H1 (cell line): ENCODE measurements at regions not wholly inside any gene's neighbourhood (a gene's known extent, or its start where the extent isn't known, plus 50 kb on each side); places are given as distances from the start of the nearest gene placed in this dataset.

Experiments used
- CTCF ChIA-PET: fragments of 300-600 bp; sonication (Branson Sonifier 250); formaldehyde crosslinking; loops from one replicate; lab custom pipeline; 2021; ENCODE audit not compliant: partially characterized antibody; lab: Charles Lee
- POLR2A ChIA-PET: fragments of 300-600 bp; sonication (Branson Sonifier 250); formaldehyde crosslinking; loops from one replicate; lab custom pipeline; 2021; ENCODE audit warnings: inconsistent platforms; ENCODE audit not compliant: partially characterized antibody; lab: Charles Lee
- DNase-seq, 2 experiments: peaks; one replicate each; pipeline versions ENCODE4 v3.0.0 to v3.0.0-alpha.2; 2010 to 2022; ENCODE audit warnings: low spot score in 2 of 2, low read depth in 1 of 2, mixed read lengths in 1 of 2
- FAIRE-seq: peaks from 2 replicates; lab custom pipeline; 2011; peaks lifted over from hg19 to GRCh38; lab: Jason Lieb, UNC
- H2AFZ ChIP-seq: 2 replicates; pipeline ENCODE4 v1.8.1; 2012; ENCODE audit warnings: low read length, inconsistent platforms
- H2AK5ac ChIP-seq: 2 replicates; pipeline ENCODE4 v1.6.1; 2013; ENCODE audit warnings: low read depth, low read length
- H2BK120ac ChIP-seq: replicated peaks from 2 replicates; pipeline ENCODE3; 2013; ENCODE audit warnings: low read depth, low read length, inconsistent platforms
- H2BK12ac ChIP-seq: 2 replicates; pipeline ENCODE4 v1.6.1; 2013; ENCODE audit warnings: low read depth, low read length
- H2BK15ac ChIP-seq: 2 replicates; pipeline ENCODE4 v1.6.1; 2013; ENCODE audit warnings: low read length
- H2BK20ac ChIP-seq: 2 replicates; pipeline ENCODE4 v1.6.1; 2013; ENCODE audit warnings: low read length
- H2BK5ac ChIP-seq: 2 replicates; pipeline ENCODE4 v1.6.1; 2013; ENCODE audit warnings: low read depth, low read length
- H3K14ac ChIP-seq: 2 replicates; pipeline ENCODE4 v1.6.1; 2013; ENCODE audit warnings: inconsistent platforms; ENCODE audit not compliant: insufficient read length
- H3K18ac ChIP-seq: 2 replicates; pipeline ENCODE4 v1.6.1; 2013; ENCODE audit warnings: low read length; ENCODE audit errors: extremely low read depth
- H3K23ac ChIP-seq: 2 replicates; pipeline ENCODE4 v1.6.1; 2013; ENCODE audit warnings: inconsistent platforms; ENCODE audit not compliant: insufficient read length
- H3K23me2 ChIP-seq: 2 replicates; pipeline ENCODE4 v1.6.1; 2013; ENCODE audit warnings: low read depth, low read length
- H3K27ac ChIP-seq: 2 replicates; pipeline ENCODE4 v1.6.1; 2011; ENCODE audit warnings: low read depth, low read length, inconsistent platforms
- H3K27me3 ChIP-seq, 4 experiments: replicated peaks in 1 of 4; 1 replicate in 1 of 4; 2 replicates in 3 of 4; pipeline versions ENCODE4 v1.6.1 to v1.8.1; 2011 to 2013; ENCODE audit warnings: low read length in 3 of 4, mild to moderate bottlenecking in 3 of 4, inconsistent platforms in 2 of 4, mixed read lengths in 2 of 4, moderate library complexity in 1 of 4; ENCODE audit not compliant: control insufficient read depth in 3 of 4, insufficient read depth in 3 of 4; ENCODE audit errors: extremely low read depth in 1 of 4
- H3K36me3 ChIP-seq, 4 experiments: 2 replicates each; pipeline versions ENCODE4 v1.6.1 to v1.8.1; 2011 to 2013; ENCODE audit warnings: mild to moderate bottlenecking in 4 of 4, low read length in 3 of 4, moderate library complexity in 2 of 4, control low read depth in 1 of 4, inconsistent platforms in 1 of 4; ENCODE audit not compliant: insufficient read depth in 4 of 4, control insufficient read depth in 2 of 4
- H3K4ac ChIP-seq: replicated peaks from 2 replicates; pipeline ENCODE3; 2013; ENCODE audit warnings: low read length, low read depth, mixed read lengths, inconsistent platforms; ENCODE audit not compliant: insufficient read length
- H3K4me1 ChIP-seq, 4 experiments: replicated peaks in 1 of 4; 1 replicate in 1 of 4; 2 replicates in 3 of 4; pipeline versions ENCODE4 v1.6.1 to v1.8.1; 2011 to 2013; ENCODE audit warnings: low read length in 3 of 4, inconsistent platforms in 2 of 4, mixed read lengths in 1 of 4; ENCODE audit not compliant: insufficient read depth in 4 of 4, control insufficient read depth in 3 of 4
- H3K4me2 ChIP-seq, 2 experiments: 2 replicates each; pipeline versions ENCODE4 v1.6.1 to v1.8.1; 2011 to 2013; ENCODE audit warnings: low read depth in 2 of 2, low read length in 2 of 2, control low read depth in 1 of 2, inconsistent platforms in 1 of 2, mild to moderate bottlenecking in 1 of 2; ENCODE audit not compliant: insufficient read depth in 1 of 2
- H3K4me3 ChIP-seq, 4 experiments: fragments of 200-600, 300-600 bp in 1 of 4; sonication (generic), shearing (Covaris generic), sonication (Bioruptor Twin) in 1 of 4; 2 replicates each; pipeline versions ENCODE4 v1.5.1 to v1.8.1; 2011 to 2016; ENCODE audit warnings: low read length in 4 of 4, low read depth in 3 of 4, control low read depth in 2 of 4, inconsistent platforms in 2 of 4, mild to moderate bottlenecking in 2 of 4, mixed read lengths in 1 of 4, moderate library complexity in 1 of 4; ENCODE audit not compliant: insufficient read depth in 2 of 4; ENCODE audit errors: extremely low read depth in 1 of 4
- H3K56ac ChIP-seq: replicated peaks from 2 replicates; pipeline ENCODE3; 2013; ENCODE audit warnings: low read depth, mild to moderate bottlenecking, mixed read lengths, low read length, inconsistent platforms; ENCODE audit not compliant: insufficient read length
- H3K79me1 ChIP-seq: 2 replicates; pipeline ENCODE4 v1.6.1; 2013; ENCODE audit warnings: low read depth, low read length, control low read depth
- H3K79me2 ChIP-seq, 2 experiments: 2 replicates each; pipeline versions ENCODE4 v1.6.1 to v1.8.1; 2012 to 2013; ENCODE audit warnings: low read length in 2 of 2, mild to moderate bottlenecking in 2 of 2, inconsistent platforms in 1 of 2; ENCODE audit not compliant: insufficient read depth in 2 of 2, control insufficient read depth in 1 of 2
- H3K9ac ChIP-seq, 4 experiments: replicated peaks in 1 of 4; 1 replicate in 1 of 4; 2 replicates in 3 of 4; pipeline versions ENCODE4 v1.6.1 to v1.8.1; 2011 to 2013; ENCODE audit warnings: low read depth in 3 of 4, low read length in 3 of 4, control low read depth in 2 of 4, mild to moderate bottlenecking in 2 of 4, moderate library complexity in 2 of 4, inconsistent platforms in 1 of 4; ENCODE audit errors: extremely low read depth in 1 of 4
- H3K9me3 ChIP-seq, 2 experiments: 2 replicates each; pipeline versions ENCODE4 v1.6.1 to v1.8.1; 2012 to 2013; ENCODE audit warnings: mild to moderate bottlenecking in 2 of 2, moderate library complexity in 2 of 2, control low read depth in 1 of 2, inconsistent platforms in 1 of 2, low read depth in 1 of 2, low read length in 1 of 2, mixed read lengths in 1 of 2; ENCODE audit not compliant: insufficient read depth in 2 of 2
- H4K20me1 ChIP-seq, 2 experiments: replicated peaks in 1 of 2; 2 replicates each; pipeline versions ENCODE3 to v1.8.1; 2011 to 2013; ENCODE audit warnings: inconsistent platforms in 2 of 2, low read length in 2 of 2, mild to moderate bottlenecking in 1 of 2; ENCODE audit not compliant: insufficient read depth in 2 of 2, control insufficient read depth in 1 of 2
- H4K5ac ChIP-seq: 2 replicates; pipeline ENCODE4 v1.6.1; 2013; ENCODE audit warnings: low read length, low read depth, mixed read lengths, inconsistent platforms; ENCODE audit not compliant: insufficient read length
- H4K8ac ChIP-seq: 2 replicates; pipeline ENCODE4 v1.8.0; 2013; ENCODE audit warnings: mild to moderate bottlenecking, moderate library complexity, low read length, inconsistent platforms; ENCODE audit not compliant: insufficient read depth; ENCODE audit errors: extremely low read depth
- H4K91ac ChIP-seq: replicated peaks from 2 replicates; pipeline ENCODE3; 2013; ENCODE audit warnings: low read length, mixed read lengths, inconsistent platforms; ENCODE audit not compliant: insufficient read length
- ASH2L ChIP-seq: fragments of 200-600, 300-600 bp; sonication (generic); IDR thresholded peaks from one replicate; pipeline ENCODE4 v1.7.1; 2017; ENCODE audit warnings: low read length
- BACH1 ChIP-seq: IDR thresholded peaks from 2 replicates; pipeline ENCODE4 v1.6.1; 2012; ENCODE audit warnings: low read length, improper control_type of control experiment
- CBX8 ChIP-seq: fragments of 300-800, 300-1000 bp; sonication (generic); IDR thresholded peaks from 2 replicates; pipeline ENCODE4 v1.7.1; 2016; ENCODE audit warnings: low read depth, low read length, borderline replicate concordance
- CHD1 ChIP-seq: IDR thresholded peaks from 2 replicates; pipeline ENCODE4 v1.6.1; 2012; ENCODE audit warnings: low read depth, low read length, improper control_type of control experiment
- EP300 ChIP-seq, 2 experiments: IDR thresholded peaks; 1 replicate in 1 of 2; 2 replicates in 1 of 2; pipeline ENCODE4 v1.6.1; 2011 to 2012; ENCODE audit warnings: low read depth in 2 of 2, low read length in 2 of 2, mild to moderate bottlenecking in 2 of 2, borderline replicate concordance in 1 of 2, inconsistent platforms in 1 of 2, moderate library complexity in 1 of 2
- GABPA ChIP-seq: IDR thresholded peaks from 2 replicates; pipeline ENCODE4 v1.6.1; 2011; ENCODE audit warnings: mild to moderate bottlenecking, low read length, moderate library complexity, borderline replicate concordance; ENCODE audit not compliant: insufficient read depth
- JUND ChIP-seq: IDR thresholded peaks from 2 replicates; pipeline ENCODE4 v1.6.1; 2011; ENCODE audit warnings: mild to moderate bottlenecking, improper control_type of control experiment, low read length
- SIN3A ChIP-seq, 2 experiments: IDR thresholded peaks in 1 of 2; conservative IDR thresholded peaks in 1 of 2; 2 replicates each; pipeline ENCODE4 v1.6.1; 2011 to 2012; ENCODE audit warnings: low read length in 2 of 2, improper control_type of control experiment in 1 of 2, low read depth in 1 of 2, mild to moderate bottlenecking in 1 of 2
- SP1 ChIP-seq: IDR thresholded peaks from 2 replicates; pipeline ENCODE4 v1.6.1; 2011; ENCODE audit warnings: low read depth, low read length
- SRF ChIP-seq: IDR thresholded peaks from 2 replicates; pipeline ENCODE4 v1.6.1; 2011; ENCODE audit warnings: mild to moderate bottlenecking, low read depth, low read length, moderate library complexity
- SUZ12 ChIP-seq: fragments of 200-600 bp; sonication (generic); IDR thresholded peaks from 2 replicates; pipeline ENCODE4 v1.6.1; 2012; ENCODE audit warnings: mild to moderate bottlenecking, inconsistent platforms, low read length, moderate library complexity, mixed read lengths
- TCF12 ChIP-seq: IDR thresholded peaks from 2 replicates; pipeline ENCODE4 v1.6.1; 2011; ENCODE audit warnings: low read depth, mild to moderate bottlenecking, low read length
- USF2 ChIP-seq: IDR thresholded peaks from 2 replicates; pipeline ENCODE4 v1.6.1; 2011; ENCODE audit warnings: low read length, improper control_type of control experiment
- WGBS, 2 experiments: shearing (Covaris generic) in 1 of 2; methylation state at CpG; one replicate each; pipeline versions ENCODE4 v1.1.6 to v1.1.7; 2013 to 2015; ENCODE audit warnings: low lambda C conversion rate in 2 of 2, mixed read lengths in 2 of 2, inconsistent platforms in 1 of 2, low coverage in 1 of 2, missing lambda C conversion rate in 1 of 2; ENCODE audit not compliant: insufficient replicate concordance in 2 of 2, insufficient coverage in 1 of 2, insufficient read length in 1 of 2; ENCODE audit errors: extremely low coverage in 1 of 2, missing lambda C conversion rate in 1 of 2; 5-methylcytosine and 5-hydroxymethylcytosine counted together

GRCh38 chr5:106780355-106780754 is 890.4 kb downstream of the EFNA5 start:
- Histone ChIP-seq H4K91ac (no peak overlapping the region), H3K56ac (no peak overlapping the region), H4K8ac (no peak overlapping the region), H3K4me2 (no peak overlapping the region), H2AFZ (no peak overlapping the region), H3K4me1 (no peaks in the 10 kb centered on the region), H3K23ac (no peak overlapping the region), H2BK12ac (no peak overlapping the region), H3K36me3 (peaks cover 0 to 5% (median 0%) of the 10 kb centered on the region in 4 experiments; a peak in 2 of 8 replicates), H3K14ac (no peak overlapping the region), H3K27ac (no peak overlapping the region), H2BK20ac (no peak overlapping the region), H3K27me3 (no peaks in the 10 kb centered on the region), H3K9me3 (peaks cover 0 to 3% of the 10 kb centered on the region in 2 experiments; a peak in 1 of 4 replicates), H3K23me2 (no peaks in the 10 kb centered on the region), H3K79me1 (no peaks in the 10 kb centered on the region), H3K18ac (no peak overlapping the region), H3K79me2 (no peaks in the 10 kb centered on the region), H3K4ac (no peak overlapping the region), H4K5ac (no peak overlapping the region), H2BK120ac (no peak overlapping the region), H2AK5ac (no peak overlapping the region), H2BK5ac (no peak overlapping the region), H3K9ac (no peak overlapping the region), H2BK15ac (no peak overlapping the region), H3K4me3 (no peak overlapping the region), H4K20me1 (no peaks in the 10 kb centered on the region)
- no peak for FAIRE-seq
- ChIA-PET CTCF (no interaction called here), POLR2A (no interaction called here)
- no peak for DNase-seq
- 91% methylated on average over 2 of the region's 2 CpGs; no CpG with 5 or more reads in 1 of the 2 experiments for WGBS, 2 experiments
- TF ChIP-seq SP1, result no peak
- TF ChIP-seq SUZ12, result no peak
- no peak for TF ChIP-seq TCF12
- no peak for TF ChIP-seq CBX8
- TF ChIP-seq ASH2L, result no peak
- TF ChIP-seq BACH1, result no peak
- TF ChIP-seq SRF, result no peak
- no peak for TF ChIP-seq EP300 (IDR thresholded peaks at IDR 0.05; ENCODE audit: borderline replicate concordance in 1 of 2, low read depth in 2 of 2, low read length in 2 of 2)
- TF ChIP-seq JUND, result no peak
- TF ChIP-seq SIN3A (conservative IDR thresholded peaks at IDR 0.05 in 1 of 2, IDR thresholded peaks at IDR 0.05 in 1 of 2; ENCODE audit: low read depth in 1 of 2, low read length in 2 of 2), result no peak
- TF ChIP-seq GABPA, result no peak
- TF ChIP-seq CHD1, result no peak
- no peak for TF ChIP-seq USF2
